ENCODE measurements at regions not wholly inside any gene's neighbourhood (a gene's known extent, or its start where the extent isn't known, plus 50 kb on each side); places are given as distances from the start of the nearest gene placed in this dataset.

GRCh38 chr3:34283751-34284150, 485.3 kb downstream of the PDCD6IP start:
- H4K20me1 ChIP-seq (ENCODE audit: insufficient read depth): no peaks in the 10 kb centered on the region
- H3K9me3 ChIP-seq (ENCODE audit: low read length): no peaks in the 10 kb centered on the region
- H3K9me2 ChIP-seq (ENCODE audit: insufficient read depth, low read length): no peaks in the 10 kb centered on the region
- no peaks in the 10 kb centered on the region for H3K79me2 ChIP-seq (replicated peaks; ENCODE audit: insufficient read depth, low read length)
- H3F3A ChIP-seq (ENCODE audit: insufficient read depth, low read length, poor library complexity, severe bottlenecking): no peaks in the 10 kb centered on the region
- H3K4me3 ChIP-seq (ENCODE audit: low read length): no peak overlapping the region
- no peak overlapping the region for H3K9ac ChIP-seq (ENCODE audit: low read length)
- peak overlapping the region; percentile 36 for H3K27ac ChIP-seq (ENCODE audit: low read length)
- H2AFZ ChIP-seq (ENCODE audit: low read depth, low read length): no peak overlapping the region
- H3K4me2 ChIP-seq (ENCODE audit: low read length): no peak overlapping the region
- H3K27me3 ChIP-seq (ENCODE audit: insufficient read depth, low read depth, low read length): no peaks in the 10 kb centered on the region
- TF ChIP-seq EZH2 (IDR thresholded peaks at IDR 0.05; ENCODE audit: borderline replicate concordance, insufficient read depth, low read length, poor library complexity, severe bottlenecking) (no peak), REST (IDR thresholded peaks at IDR 0.05; ENCODE audit: borderline replicate concordance) (peak; percentile 49), EP300 (conservative IDR thresholded peaks at IDR 0.05; ENCODE audit: poor library complexity, severe bottlenecking) (peak; percentile 49), POLR2AphosphoS5 (IDR thresholded peaks at IDR 0.05) (peak; percentile 62)
- H3K36me3 ChIP-seq (ENCODE audit: insufficient read depth, low read length): no peaks in the 10 kb centered on the region

- Histone ChIP-seq H4K20me1 (ENCODE audit: insufficient read depth) (no peaks in the 10 kb centered on the region), H3K27me3 (ENCODE audit: insufficient read depth, low read depth, low read length) (no peaks in the 10 kb centered on the region), H3F3A (ENCODE audit: insufficient read depth, low read length, poor library complexity, severe bottlenecking) (no peaks in the 10 kb centered on the region), H3K4me2 (ENCODE audit: low read length) (no peak overlapping the region), H2AFZ (ENCODE audit: low read depth, low read length) (no peak overlapping the region), H3K9me3 (ENCODE audit: low read length) (no peaks in the 10 kb centered on the region), H3K79me2 (replicated peaks; ENCODE audit: insufficient read depth, low read length) (no peaks in the 10 kb centered on the region), H3K4me3 (ENCODE audit: low read length) (peak overlapping the region; percentile 11), H3K9me2 (ENCODE audit: insufficient read depth, low read length) (no peaks in the 10 kb centered on the region), H3K36me3 (ENCODE audit: insufficient read depth, low read length) (no peaks in the 10 kb centered on the region), H3K27ac (ENCODE audit: low read length) (no peak overlapping the region), H3K9ac (ENCODE audit: low read length) (no peak overlapping the region)
- TF ChIP-seq TAF1 (IDR thresholded peaks at IDR 0.05; ENCODE audit: low read depth) (no peak), EZH2 (IDR thresholded peaks at IDR 0.05; ENCODE audit: borderline replicate concordance, insufficient read depth, low read length, poor library complexity, severe bottlenecking) (no peak), MXI1 (conservative IDR thresholded peaks at IDR 0.05; ENCODE audit: poor library complexity, severe bottlenecking) (no peak), EP300 (conservative IDR thresholded peaks at IDR 0.05; ENCODE audit: poor library complexity, severe bottlenecking) (no peak), POLR2AphosphoS5 (IDR thresholded peaks at IDR 0.05) (no peak), REST (IDR thresholded peaks at IDR 0.05; ENCODE audit: borderline replicate concordance) (no peak), CTCF (IDR thresholded peaks at IDR 0.05; ENCODE audit: poor library complexity, severe bottlenecking) (no peak), RAD21 (conservative IDR thresholded peaks at IDR 0.05) (no peak), SMC3 (conservative IDR thresholded peaks at IDR 0.05; ENCODE audit: poor library complexity) (no peak)
Measured at GRCh38 chr3:34284959-34285826, 486.8 kb downstream of the PDCD6IP start.

All from neural cell (in vitro differentiated cells).